GM23338 (cell line): ENCODE measurements at regions not wholly inside any gene's neighbourhood (a gene's known extent, or its start where the extent isn't known, plus 50 kb on each side); places are given as distances from the start of the nearest gene placed in this dataset.

Experiments used
- CREB1 ChIP-seq: fragments of 250-450 bp; sonication (Bioruptor Pico); IDR thresholded peaks from 2 replicates; pipeline ENCODE4 v1.5.0; 2020; ENCODE audit warnings: low read depth, mild to moderate bottlenecking, moderate library complexity
- CTCF ChIP-seq, 2 experiments: fragments of 200-600 bp in 1 of 2; sonication (generic) in 1 of 2; conservative IDR thresholded peaks; 2 replicates each; pipeline versions ENCODE4 v1.5.1 to v1.6.1; 2016 to 2017; ENCODE audit warnings: antibody characterized with exemption in 2 of 2, low read depth in 2 of 2, mild to moderate bottlenecking in 2 of 2, moderate library complexity in 1 of 2
- EZH2 ChIP-seq: fragments of 200-600 bp; sonication (generic); IDR thresholded peaks from one replicate; pipeline ENCODE4 v1.8.0; 2017; ENCODE audit warnings: antibody characterized with exemption, mild to moderate bottlenecking, low read depth; ENCODE audit not compliant: unreplicated experiment
- EZH2phosphoT487 ChIP-seq: fragments of 200-600 bp; sonication (generic); IDR thresholded peaks from one replicate; pipeline ENCODE4 v1.8.1; 2018; ENCODE audit warnings: antibody characterized with exemption; ENCODE audit not compliant: unreplicated experiment
- JUNB ChIP-seq: IDR thresholded peaks from one replicate; pipeline ENCODE4 v1.6.1; 2016; ENCODE audit warnings: antibody characterized with exemption; ENCODE audit not compliant: unreplicated experiment
- NANOG ChIP-seq: IDR thresholded peaks from 2 replicates; pipeline ENCODE4 v1.6.1; 2016; ENCODE audit warnings: antibody characterized with exemption, borderline replicate concordance
- POLR2AphosphoS5 ChIP-seq: IDR thresholded peaks from 2 replicates; pipeline ENCODE4 v1.6.1; 2016; ENCODE audit warnings: antibody characterized with exemption, low read depth
- REST ChIP-seq: IDR thresholded peaks from one replicate; pipeline ENCODE4 v1.6.1; 2018; ENCODE audit warnings: antibody characterized with exemption; ENCODE audit not compliant: unreplicated experiment
- ZNF114 ChIP-seq: fragments of 250-450 bp; sonication (Bioruptor Pico); IDR thresholded peaks from 2 replicates; pipeline ENCODE4 v1.5.0; 2020; ENCODE audit warnings: mild to moderate bottlenecking, moderate library complexity
- ZNF331 ChIP-seq: fragments of 250-450 bp; sonication (Bioruptor Pico); IDR thresholded peaks from 2 replicates; pipeline ENCODE4 v1.5.0; 2020; ENCODE audit warnings: low read depth, mild to moderate bottlenecking, moderate library complexity
- TF ChIP-seq, protein P1 (sequence below): IDR thresholded peaks from 2 replicates; pipeline ENCODE4 v1.6.1; 2016; ENCODE audit warnings: antibody characterized with exemption
- TF ChIP-seq, protein P2 (sequence below): fragments of 250-450 bp; sonication (Bioruptor Pico); IDR thresholded peaks from 2 replicates; pipeline ENCODE4 v1.5.0; 2020; ENCODE audit warnings: mild to moderate bottlenecking, moderate library complexity

- TF ChIP-seq CTCF (conservative IDR thresholded peaks at IDR 0.05; ENCODE audit: low read depth in 2 of 2), result no peak
- TF ChIP-seq POLR2AphosphoS5, result no peak
- no peak for TF ChIP-seq EZH2
- no peak for TF ChIP-seq REST
- no peak for TF ChIP-seq JUNB
- TF ChIP-seq CREB1 (CRISPR knock-in tag), result no peak
- no peak for TF ChIP-seq EZH2phosphoT487
- TF ChIP-seq, protein P1, sequence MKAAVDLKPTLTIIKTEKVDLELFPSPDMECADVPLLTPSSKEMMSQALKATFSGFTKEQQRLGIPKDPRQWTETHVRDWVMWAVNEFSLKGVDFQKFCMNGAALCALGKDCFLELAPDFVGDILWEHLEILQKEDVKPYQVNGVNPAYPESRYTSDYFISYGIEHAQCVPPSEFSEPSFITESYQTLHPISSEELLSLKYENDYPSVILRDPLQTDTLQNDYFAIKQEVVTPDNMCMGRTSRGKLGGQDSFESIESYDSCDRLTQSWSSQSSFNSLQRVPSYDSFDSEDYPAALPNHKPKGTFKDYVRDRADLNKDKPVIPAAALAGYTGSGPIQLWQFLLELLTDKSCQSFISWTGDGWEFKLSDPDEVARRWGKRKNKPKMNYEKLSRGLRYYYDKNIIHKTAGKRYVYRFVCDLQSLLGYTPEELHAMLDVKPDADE, result no peak
- no peak for TF ChIP-seq ZNF114 (CRISPR knock-in tag)
- TF ChIP-seq ZNF331 (CRISPR knock-in tag), result no peak
- TF ChIP-seq, protein P2, sequence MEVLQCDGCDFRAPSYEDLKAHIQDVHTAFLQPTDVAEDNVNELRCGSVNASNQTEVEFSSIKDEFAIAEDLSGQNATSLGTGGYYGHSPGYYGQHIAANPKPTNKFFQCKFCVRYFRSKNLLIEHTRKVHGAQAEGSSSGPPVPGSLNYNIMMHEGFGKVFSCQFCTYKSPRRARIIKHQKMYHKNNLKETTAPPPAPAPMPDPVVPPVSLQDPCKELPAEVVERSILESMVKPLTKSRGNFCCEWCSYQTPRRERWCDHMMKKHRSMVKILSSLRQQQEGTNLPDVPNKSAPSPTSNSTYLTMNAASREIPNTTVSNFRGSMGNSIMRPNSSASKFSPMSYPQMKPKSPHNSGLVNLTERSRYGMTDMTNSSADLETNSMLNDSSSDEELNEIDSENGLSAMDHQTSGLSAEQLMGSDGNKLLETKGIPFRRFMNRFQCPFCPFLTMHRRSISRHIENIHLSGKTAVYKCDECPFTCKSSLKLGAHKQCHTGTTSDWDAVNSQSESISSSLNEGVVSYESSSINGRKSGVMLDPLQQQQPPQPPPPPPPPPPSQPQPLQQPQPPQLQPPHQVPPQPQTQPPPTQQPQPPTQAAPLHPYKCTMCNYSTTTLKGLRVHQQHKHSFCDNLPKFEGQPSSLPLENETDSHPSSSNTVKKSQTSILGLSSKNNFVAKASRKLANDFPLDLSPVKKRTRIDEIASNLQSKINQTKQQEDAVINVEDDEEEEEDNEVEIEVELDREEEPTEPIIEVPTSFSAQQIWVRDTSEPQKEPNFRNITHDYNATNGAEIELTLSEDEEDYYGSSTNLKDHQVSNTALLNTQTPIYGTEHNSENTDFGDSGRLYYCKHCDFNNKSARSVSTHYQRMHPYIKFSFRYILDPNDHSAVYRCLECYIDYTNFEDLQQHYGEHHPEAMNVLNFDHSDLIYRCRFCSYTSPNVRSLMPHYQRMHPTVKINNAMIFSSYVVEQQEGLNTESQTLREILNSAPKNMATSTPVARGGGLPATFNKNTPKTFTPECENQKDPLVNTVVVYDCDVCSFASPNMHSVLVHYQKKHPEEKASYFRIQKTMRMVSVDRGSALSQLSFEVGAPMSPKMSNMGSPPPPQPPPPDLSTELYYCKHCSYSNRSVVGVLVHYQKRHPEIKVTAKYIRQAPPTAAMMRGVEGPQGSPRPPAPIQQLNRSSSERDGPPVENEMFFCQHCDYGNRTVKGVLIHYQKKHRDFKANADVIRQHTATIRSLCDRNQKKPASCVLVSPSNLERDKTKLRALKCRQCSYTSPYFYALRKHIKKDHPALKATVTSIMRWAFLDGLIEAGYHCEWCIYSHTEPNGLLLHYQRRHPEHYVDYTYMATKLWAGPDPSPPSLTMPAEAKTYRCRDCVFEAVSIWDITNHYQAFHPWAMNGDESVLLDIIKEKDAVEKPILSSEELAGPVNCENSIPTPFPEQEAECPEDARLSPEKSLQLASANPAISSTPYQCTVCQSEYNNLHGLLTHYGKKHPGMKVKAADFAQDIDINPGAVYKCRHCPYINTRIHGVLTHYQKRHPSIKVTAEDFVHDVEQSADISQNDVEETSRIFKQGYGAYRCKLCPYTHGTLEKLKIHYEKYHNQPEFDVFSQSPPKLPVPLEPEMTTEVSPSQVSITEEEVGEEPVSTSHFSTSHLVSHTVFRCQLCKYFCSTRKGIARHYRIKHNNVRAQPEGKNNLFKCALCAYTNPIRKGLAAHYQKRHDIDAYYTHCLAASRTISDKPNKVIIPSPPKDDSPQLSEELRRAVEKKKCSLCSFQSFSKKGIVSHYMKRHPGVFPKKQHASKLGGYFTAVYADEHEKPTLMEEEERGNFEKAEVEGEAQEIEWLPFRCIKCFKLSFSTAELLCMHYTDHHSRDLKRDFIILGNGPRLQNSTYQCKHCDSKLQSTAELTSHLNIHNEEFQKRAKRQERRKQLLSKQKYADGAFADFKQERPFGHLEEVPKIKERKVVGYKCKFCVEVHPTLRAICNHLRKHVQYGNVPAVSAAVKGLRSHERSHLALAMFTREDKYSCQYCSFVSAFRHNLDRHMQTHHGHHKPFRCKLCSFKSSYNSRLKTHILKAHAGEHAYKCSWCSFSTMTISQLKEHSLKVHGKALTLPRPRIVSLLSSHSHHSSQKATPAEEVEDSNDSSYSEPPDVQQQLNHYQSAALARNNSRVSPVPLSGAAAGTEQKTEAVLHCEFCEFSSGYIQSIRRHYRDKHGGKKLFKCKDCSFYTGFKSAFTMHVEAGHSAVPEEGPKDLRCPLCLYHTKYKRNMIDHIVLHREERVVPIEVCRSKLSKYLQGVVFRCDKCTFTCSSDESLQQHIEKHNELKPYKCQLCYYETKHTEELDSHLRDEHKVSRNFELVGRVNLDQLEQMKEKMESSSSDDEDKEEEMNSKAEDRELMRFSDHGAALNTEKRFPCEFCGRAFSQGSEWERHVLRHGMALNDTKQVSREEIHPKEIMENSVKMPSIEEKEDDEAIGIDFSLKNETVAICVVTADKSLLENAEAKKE (CRISPR knock-in tag), result no peak
- TF ChIP-seq NANOG, result no peak
Measured at GRCh38 chr2:36147670-36148390, 207.7 kb upstream of the CRIM1 start.
